Ovary (tissue), 3 donors: ENCODE measurements at regions not wholly inside any gene's neighbourhood (a gene's known extent, or its start where the extent isn't known, plus 50 kb on each side); places are given as distances from the start of the nearest gene placed in this dataset.

Experiments
- CTCF ChIP-seq, 3 donors: fragments of 450-650 bp in 2 of 3; fragments of 200-600 bp in 1 of 3; IDR thresholded peaks; one replicate each; pipeline versions ENCODE4 v1.5.1 to v1.8.0; 2016 to 2022; ENCODE audit warnings: antibody characterized with exemption in 3 of 3, mild to moderate bottlenecking in 1 of 3
- EP300 ChIP-seq: sonication (generic); formaldehyde crosslinking; IDR thresholded peaks from one replicate; pipeline ENCODE4 v1.6.1; 2017; ENCODE audit warnings: antibody characterized with exemption
- donor health status: DM: no; HTN: no; CAD: no.

GRCh38 chr16:26261621-26262020 lies 569.9 kb downstream of the HS3ST4 start:
- TF ChIP-seq CTCF (IDR thresholded peaks at IDR 0.05): no peak
- TF ChIP-seq EP300: no peak
